ENCODE measurements at regions not wholly inside any gene's neighbourhood (a gene's known extent, or its start where the extent isn't known, plus 50 kb on each side); places are given as distances from the start of the nearest gene placed in this dataset.

- Histone ChIP-seq H3K4me2 (ENCODE audit: unreplicated experiment) (no peak overlapping the region), H3K36me3 (ENCODE audit: low read depth) (no peaks in the 10 kb centered on the region), H3K27ac (no peak overlapping the region), H3K9me2 (ENCODE audit: insufficient read depth) (no peaks in the 10 kb centered on the region; the same call in 1 of the 2 replicates), H3K9me3 (ENCODE audit: low read depth) (no peaks in the 10 kb centered on the region), H2AFZ (no peak overlapping the region), H3K4me1 (ENCODE audit: insufficient read depth) (peaks cover 6% of the 10 kb centered on the region; the same call in 1 of the 2 replicates), H3K27me3 (replicated peaks; ENCODE audit: insufficient read depth) (no peaks in the 10 kb centered on the region), H4K20me1 (ENCODE audit: insufficient read depth) (no peaks in the 10 kb centered on the region), H3K4me3 (no peak overlapping the region), H3F3A (ENCODE audit: insufficient read depth) (peaks cover 11% of the 10 kb centered on the region; the same call in 1 of the 2 replicates), H3K79me2 (ENCODE audit: insufficient read depth) (no peaks in the 10 kb centered on the region), H3K9ac (no peak overlapping the region)
- TF ChIP-seq EZH2 (IDR thresholded peaks at IDR 0.05; ENCODE audit: insufficient read depth, poor library complexity, severe bottlenecking) = no peak
- in situ Hi-C loops (cut with MboI) = no loop called here
- no peak for DNase-seq
These were observed 499.9 kb downstream of the NUF2 start for GRCh38 chr1:163821679-163822078.

- TF ChIP-seq EZH2 (IDR thresholded peaks at IDR 0.05; ENCODE audit: insufficient read depth, poor library complexity, severe bottlenecking) = no peak
- no peak for TF ChIP-seq EZH2phosphoT487 (IDR thresholded peaks at IDR 0.05; ENCODE audit: insufficient read depth, low read depth)
- H4K20me1 ChIP-seq (ENCODE audit: insufficient read depth) = no peaks in the 10 kb centered on the region
- no peaks in the 10 kb centered on the region; the same call in 1 of the 2 replicates for H3K9me2 ChIP-seq (ENCODE audit: insufficient read depth)
- no peak overlapping the region for H3K4me2 ChIP-seq (ENCODE audit: unreplicated experiment)
- no peak overlapping the region for H2AFZ ChIP-seq
- no peaks in the 10 kb centered on the region for H3K27me3 ChIP-seq (replicated peaks; ENCODE audit: insufficient read depth)
- DNase-seq = no peak
- H3K27ac ChIP-seq = no peak overlapping the region
- peaks cover 11% of the 10 kb centered on the region; the same call in 1 of the 2 replicates for H3F3A ChIP-seq (ENCODE audit: insufficient read depth)
- in situ Hi-C loops (cut with MboI) = no loop called here
- H3K9ac ChIP-seq = no peak overlapping the region
- no peaks in the 10 kb centered on the region for H3K36me3 ChIP-seq (ENCODE audit: low read depth)
- no peaks in the 10 kb centered on the region for H3K79me2 ChIP-seq (ENCODE audit: insufficient read depth)
- peaks cover 6% of the 10 kb centered on the region; the same call in 1 of the 2 replicates for H3K4me1 ChIP-seq (ENCODE audit: insufficient read depth)
- H3K9me3 ChIP-seq (ENCODE audit: low read depth) = no peaks in the 10 kb centered on the region
- no peak overlapping the region for H3K4me3 ChIP-seq
These were observed 501.3 kb downstream of the NUF2 start for GRCh38 chr1:163823017-163823416.

- DNase-seq = peak; percentile 91
- Histone ChIP-seq H3K4me2 (ENCODE audit: unreplicated experiment) (no peak overlapping the region), H3K27me3 (replicated peaks; ENCODE audit: insufficient read depth) (no peaks in the 10 kb centered on the region), H3K9me3 (ENCODE audit: low read depth) (no peaks in the 10 kb centered on the region), H3K4me3 (no peak overlapping the region), H3K27ac (no peak overlapping the region), H3K9me2 (ENCODE audit: insufficient read depth) (no peaks in the 10 kb centered on the region; the same call in 1 of the 2 replicates), H2AFZ (no peak overlapping the region), H3K9ac (no peak overlapping the region), H3K79me2 (ENCODE audit: insufficient read depth) (no peaks in the 10 kb centered on the region), H4K20me1 (ENCODE audit: insufficient read depth) (no peaks in the 10 kb centered on the region), H3F3A (ENCODE audit: insufficient read depth) (peaks cover 11% of the 10 kb centered on the region; the same call in 1 of the 2 replicates), H3K4me1 (ENCODE audit: insufficient read depth) (peaks cover 6% of the 10 kb centered on the region; the same call in 1 of the 2 replicates), H3K36me3 (ENCODE audit: low read depth) (no peaks in the 10 kb centered on the region)
- in situ Hi-C loops (cut with MboI) = no loop called here
- 0 to 4% methylated on average over 1 of the region's 1 CpG for WGBS, 2 experiments (ENCODE audit: low coverage in 1 of 2, low lambda C conversion rate in 2 of 2, missing lambda C conversion rate in 2 of 2)
- TF ChIP-seq EZH2 (IDR thresholded peaks at IDR 0.05; ENCODE audit: insufficient read depth, poor library complexity, severe bottlenecking) (no peak), EZH2phosphoT487 (IDR thresholded peaks at IDR 0.05; ENCODE audit: insufficient read depth, low read depth) (no peak)
These were observed 502.3 kb downstream of the NUF2 start for GRCh38 chr1:163824006-163824405.

GRCh38 chr1:163824490-163824889 lies 502.7 kb downstream of the NUF2 start:
- Histone ChIP-seq H3K79me2 (ENCODE audit: insufficient read depth) (no peaks in the 10 kb centered on the region), H3K27ac (no peak overlapping the region), H3K4me1 (ENCODE audit: insufficient read depth) (peaks cover 6% of the 10 kb centered on the region; the same call in 1 of the 2 replicates), H3K36me3 (ENCODE audit: low read depth) (no peaks in the 10 kb centered on the region), H3K27me3 (replicated peaks; ENCODE audit: insufficient read depth) (no peaks in the 10 kb centered on the region), H3K4me2 (ENCODE audit: unreplicated experiment) (no peak overlapping the region), H2AFZ (no peak overlapping the region), H3K9me3 (ENCODE audit: low read depth) (no peaks in the 10 kb centered on the region), H3F3A (ENCODE audit: insufficient read depth) (peaks cover 11% of the 10 kb centered on the region; the same call in 1 of the 2 replicates), H3K4me3 (no peak overlapping the region), H3K9me2 (ENCODE audit: insufficient read depth) (no peaks in the 10 kb centered on the region; the same call in 1 of the 2 replicates), H3K9ac (no peak overlapping the region), H4K20me1 (ENCODE audit: insufficient read depth) (no peaks in the 10 kb centered on the region)
- DNase-seq = no peak
- TF ChIP-seq EZH2 (IDR thresholded peaks at IDR 0.05; ENCODE audit: insufficient read depth, poor library complexity, severe bottlenecking) = no peak
- no peak for TF ChIP-seq EZH2phosphoT487 (IDR thresholded peaks at IDR 0.05; ENCODE audit: insufficient read depth, low read depth)
- in situ Hi-C loops (cut with MboI) = no loop called here
- WGBS, 2 experiments (ENCODE audit: low coverage in 1 of 2, low lambda C conversion rate in 2 of 2, missing lambda C conversion rate in 2 of 2) = 79 to 83% methylated on average over 3 of the region's 3 CpGs

GRCh38 chr1:163826500-163826899 lies 504.7 kb downstream of the NUF2 start:
- no peaks in the 10 kb centered on the region for H3K9me3 ChIP-seq (ENCODE audit: low read depth)
- H3K27me3 ChIP-seq (replicated peaks; ENCODE audit: insufficient read depth) = no peaks in the 10 kb centered on the region
- peaks cover 11% of the 10 kb centered on the region; the same call in 1 of the 2 replicates for H3F3A ChIP-seq (ENCODE audit: insufficient read depth)
- 90 to 95% methylated on average over 3 of the region's 3 CpGs for WGBS, 2 experiments (ENCODE audit: low coverage in 1 of 2, low lambda C conversion rate in 2 of 2, missing lambda C conversion rate in 2 of 2)
- no peak overlapping the region for H2AFZ ChIP-seq
- H3K4me2 ChIP-seq (ENCODE audit: unreplicated experiment) = no peak overlapping the region
- H3K27ac ChIP-seq = no peak overlapping the region
- H3K9me2 ChIP-seq (ENCODE audit: insufficient read depth) = no peaks in the 10 kb centered on the region; the same call in 1 of the 2 replicates
- no peak overlapping the region for H3K9ac ChIP-seq
- no peaks in the 10 kb centered on the region for H3K79me2 ChIP-seq (ENCODE audit: insufficient read depth)
- TF ChIP-seq EZH2 (IDR thresholded peaks at IDR 0.05; ENCODE audit: insufficient read depth, poor library complexity, severe bottlenecking) (no peak), EZH2phosphoT487 (IDR thresholded peaks at IDR 0.05; ENCODE audit: insufficient read depth, low read depth) (no peak)
- in situ Hi-C loops (cut with MboI) = no loop called here
- H3K36me3 ChIP-seq (ENCODE audit: low read depth) = no peaks in the 10 kb centered on the region
- no peak overlapping the region for H3K4me3 ChIP-seq
- H3K4me1 ChIP-seq (ENCODE audit: insufficient read depth) = peaks cover 6% of the 10 kb centered on the region; the same call in 1 of the 2 replicates
- H4K20me1 ChIP-seq (ENCODE audit: insufficient read depth) = no peaks in the 10 kb centered on the region
- DNase-seq = no peak
